ENCODE measurements at regions not wholly inside any gene's neighbourhood (a gene's known extent, or its start where the extent isn't known, plus 50 kb on each side); places are given as distances from the start of the nearest gene placed in this dataset.

- Histone ChIP-seq H3K27ac (ENCODE audit: low read depth, low read length) (no peak overlapping the region), H2AFZ (ENCODE audit: low read length) (no peak overlapping the region), H4K20me1 (ENCODE audit: insufficient read depth, low read length) (no peaks in the 10 kb centered on the region), H3K4me2 (ENCODE audit: insufficient read depth, low read length) (no peak overlapping the region), H3K9me3 (ENCODE audit: low read depth, low read length) (no peaks in the 10 kb centered on the region), H3K4me3 (ENCODE audit: insufficient read depth, low read length) (no peak overlapping the region), H3K79me2 (ENCODE audit: insufficient read depth, low read length) (no peaks in the 10 kb centered on the region), H3K4me1 (ENCODE audit: insufficient read depth, low read length) (no peaks in the 10 kb centered on the region), H3K36me3 (ENCODE audit: insufficient read depth, low read length) (no peaks in the 10 kb centered on the region), H3K27me3 (ENCODE audit: insufficient read depth, low read length) (no peaks in the 10 kb centered on the region)
- TF ChIP-seq CTCF (IDR thresholded peaks at IDR 0.05; ENCODE audit: extremely low read depth, low read depth, low read length) = no peak
- no peak for DNase-seq (ENCODE audit: insufficient read length, low spot score, missing footprints)
These were observed 170.9 kb upstream of the NCAM1 start for GRCh38 chr11:112790286-112790685.

GRCh38 chr11:112792070-112792469 lies 169.2 kb upstream of the NCAM1 start:
- no peak for DNase-seq (ENCODE audit: insufficient read length, low spot score, missing footprints)
- no peaks in the 10 kb centered on the region for H3K36me3 ChIP-seq (ENCODE audit: insufficient read depth, low read length)
- no peaks in the 10 kb centered on the region for H3K9me3 ChIP-seq (ENCODE audit: low read depth, low read length)
- no peak for TF ChIP-seq CTCF (IDR thresholded peaks at IDR 0.05; ENCODE audit: extremely low read depth, low read depth, low read length)
- no peaks in the 10 kb centered on the region for H3K4me1 ChIP-seq (ENCODE audit: insufficient read depth, low read length)
- H4K20me1 ChIP-seq (ENCODE audit: insufficient read depth, low read length) = no peaks in the 10 kb centered on the region
- no peak overlapping the region for H2AFZ ChIP-seq (ENCODE audit: low read length)
- no peak overlapping the region for H3K27ac ChIP-seq (ENCODE audit: low read depth, low read length)
- no peaks in the 10 kb centered on the region for H3K27me3 ChIP-seq (ENCODE audit: insufficient read depth, low read length)
- no peak overlapping the region for H3K4me3 ChIP-seq (ENCODE audit: insufficient read depth, low read length)
- no peaks in the 10 kb centered on the region for H3K79me2 ChIP-seq (ENCODE audit: insufficient read depth, low read length)
- H3K4me2 ChIP-seq (ENCODE audit: insufficient read depth, low read length) = no peak overlapping the region

- H4K20me1 ChIP-seq (ENCODE audit: insufficient read depth, low read length) = no peaks in the 10 kb centered on the region
- H2AFZ ChIP-seq (ENCODE audit: low read length) = no peak overlapping the region
- H3K36me3 ChIP-seq (ENCODE audit: insufficient read depth, low read length) = no peaks in the 10 kb centered on the region
- H3K4me2 ChIP-seq (ENCODE audit: insufficient read depth, low read length) = no peak overlapping the region
- TF ChIP-seq CTCF (IDR thresholded peaks at IDR 0.05; ENCODE audit: extremely low read depth, low read depth, low read length) = no peak
- no peaks in the 10 kb centered on the region for H3K4me1 ChIP-seq (ENCODE audit: insufficient read depth, low read length)
- DNase-seq (ENCODE audit: insufficient read length, low spot score, missing footprints) = no peak
- H3K27me3 ChIP-seq (ENCODE audit: insufficient read depth, low read length) = no peaks in the 10 kb centered on the region
- no peak overlapping the region for H3K4me3 ChIP-seq (ENCODE audit: insufficient read depth, low read length)
- H3K27ac ChIP-seq (ENCODE audit: low read depth, low read length) = no peak overlapping the region
- H3K9me3 ChIP-seq (ENCODE audit: low read depth, low read length) = no peaks in the 10 kb centered on the region
- H3K79me2 ChIP-seq (ENCODE audit: insufficient read depth, low read length) = no peaks in the 10 kb centered on the region
These were observed 167.8 kb upstream of the NCAM1 start for GRCh38 chr11:112793416-112793815.

GRCh38 chr11:112794331-112794846 lies 166.8 kb upstream of the NCAM1 start:
- H3K4me1 ChIP-seq (ENCODE audit: insufficient read depth, low read length) = no peaks in the 10 kb centered on the region
- no peak for TF ChIP-seq CTCF (IDR thresholded peaks at IDR 0.05; ENCODE audit: extremely low read depth, low read depth, low read length)
- no peaks in the 10 kb centered on the region for H3K79me2 ChIP-seq (ENCODE audit: insufficient read depth, low read length)
- no peak overlapping the region for H2AFZ ChIP-seq (ENCODE audit: low read length)
- no peaks in the 10 kb centered on the region for H3K9me3 ChIP-seq (ENCODE audit: low read depth, low read length)
- no peak for DNase-seq (ENCODE audit: insufficient read length, low spot score, missing footprints)
- no peak overlapping the region for H3K27ac ChIP-seq (ENCODE audit: low read depth, low read length)
- H3K4me2 ChIP-seq (ENCODE audit: insufficient read depth, low read length) = no peak overlapping the region
- no peaks in the 10 kb centered on the region for H3K27me3 ChIP-seq (ENCODE audit: insufficient read depth, low read length)
- no peak overlapping the region for H3K4me3 ChIP-seq (ENCODE audit: insufficient read depth, low read length)
- no peaks in the 10 kb centered on the region for H3K36me3 ChIP-seq (ENCODE audit: insufficient read depth, low read length)
- H4K20me1 ChIP-seq (ENCODE audit: insufficient read depth, low read length) = no peaks in the 10 kb centered on the region

Data from osteoblast (primary cell).